Forelimb muscle (tissue), 1 donor: ENCODE measurements at regions not wholly inside any gene's neighbourhood (a gene's known extent, or its start where the extent isn't known, plus 50 kb on each side); places are given as distances from the start of the nearest gene placed in this dataset.

Experiments used
- DNase-seq: peaks from one replicate; pipeline ENCODE4 v3.0.0-alpha.2; 2013; ENCODE audit warnings: low read depth

GRCh38 chr2:49514201-49514600, 359.9 kb upstream of the FSHR start:
- DNase-seq, result no peak

- no peak for DNase-seq
Measured at GRCh38 chr2:49490710-49491109, 336.4 kb upstream of the FSHR start.

- no peak for DNase-seq
Measured at GRCh38 chr2:49487139-49487538, 332.8 kb upstream of the FSHR start.

- DNase-seq, result no peak
Measured at GRCh38 chr2:49480520-49480919, 326.2 kb upstream of the FSHR start.

- no peak for DNase-seq
Measured at GRCh38 chr2:49465157-49465831, 311.0 kb upstream of the FSHR start.

- no peak for DNase-seq
Measured at GRCh38 chr2:49459314-49459993, 305.1 kb upstream of the FSHR start.

GRCh38 chr2:49444005-49444404, 289.7 kb upstream of the FSHR start:
- no peak for DNase-seq

GRCh38 chr2:49426996-49427395, 272.7 kb upstream of the FSHR start:
- DNase-seq, result no peak

GRCh38 chr2:49416252-49416651, 261.9 kb upstream of the FSHR start:
- no peak for DNase-seq

GRCh38 chr2:49404108-49404507, 249.8 kb upstream of the FSHR start:
- DNase-seq, result no peak

- no peak for DNase-seq
Measured at GRCh38 chr2:49403637-49404036, 249.3 kb upstream of the FSHR start.

GRCh38 chr2:49379406-49379805, 225.1 kb upstream of the FSHR start:
- DNase-seq, result no peak

- no peak for DNase-seq
Measured at GRCh38 chr2:49371128-49371701, 216.9 kb upstream of the FSHR start.

- DNase-seq, result no peak
Measured at GRCh38 chr2:49369650-49370049, 215.3 kb upstream of the FSHR start.

- no peak for DNase-seq
Measured at GRCh38 chr2:49369101-49369500, 214.8 kb upstream of the FSHR start.

- no peak for DNase-seq
Measured at GRCh38 chr2:49367003-49367402, 212.7 kb upstream of the FSHR start.

GRCh38 chr2:49360407-49360767, 206.1 kb upstream of the FSHR start:
- DNase-seq, result no peak

GRCh38 chr2:49359721-49360406, 205.5 kb upstream of the FSHR start:
- no peak for DNase-seq

GRCh38 chr2:49355611-49356010, 201.3 kb upstream of the FSHR start:
- DNase-seq, result no peak

GRCh38 chr2:49351560-49351959, 197.2 kb upstream of the FSHR start:
- no peak for DNase-seq

- DNase-seq, result no peak
Measured at GRCh38 chr2:49343638-49344037, 189.3 kb upstream of the FSHR start.

- no peak for DNase-seq
Measured at GRCh38 chr2:49342156-49342555, 187.8 kb upstream of the FSHR start.

GRCh38 chr2:49335546-49335945, 181.2 kb upstream of the FSHR start:
- DNase-seq, result no peak
